Muscle of arm (tissue), 1 donor: ENCODE measurements at regions not wholly inside any gene's neighbourhood (a gene's known extent, or its start where the extent isn't known, plus 50 kb on each side); places are given as distances from the start of the nearest gene placed in this dataset.

Experiments
- DNase-seq: peaks from one replicate; pipeline ENCODE4 v3.0.0-alpha.2; 2013

DNA sequence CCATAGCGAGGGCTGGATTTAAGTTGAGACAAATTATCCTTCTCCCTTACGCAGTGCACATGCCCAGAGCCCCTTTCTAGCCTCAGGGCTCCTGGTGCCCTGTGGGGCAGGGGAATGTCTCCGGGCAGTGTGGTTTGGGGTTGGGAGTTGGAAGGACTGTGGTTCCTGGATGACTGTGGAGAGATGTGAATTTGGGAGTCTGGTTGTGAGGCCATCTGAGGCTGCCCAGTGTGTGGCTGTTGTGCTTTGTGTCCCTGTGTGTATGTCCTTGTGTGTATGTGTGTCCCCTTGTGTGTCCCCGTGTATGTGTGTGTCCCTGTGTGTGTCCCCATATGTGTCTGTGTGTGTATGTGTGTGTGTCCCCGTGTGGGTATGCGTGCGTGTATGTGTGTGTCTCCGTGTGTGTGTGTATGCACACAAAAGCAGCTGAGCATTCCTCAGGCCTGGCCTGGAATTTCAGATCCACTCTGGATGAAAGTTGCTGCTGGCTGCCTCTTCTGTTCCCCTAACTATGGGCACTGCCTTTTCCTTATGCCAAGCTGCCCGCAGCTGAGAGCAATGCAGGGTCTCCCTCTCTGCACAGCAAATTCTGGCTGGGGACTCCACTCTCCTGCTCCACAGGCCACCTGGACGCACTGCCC lies 65.4 kb downstream of the UBIAD1 start:
- DNase-seq, result no peak

GRCh38 chr1:11339346-11340232 lies 66.6 kb downstream of the UBIAD1 start:
- DNase-seq, result no peak

DNA sequence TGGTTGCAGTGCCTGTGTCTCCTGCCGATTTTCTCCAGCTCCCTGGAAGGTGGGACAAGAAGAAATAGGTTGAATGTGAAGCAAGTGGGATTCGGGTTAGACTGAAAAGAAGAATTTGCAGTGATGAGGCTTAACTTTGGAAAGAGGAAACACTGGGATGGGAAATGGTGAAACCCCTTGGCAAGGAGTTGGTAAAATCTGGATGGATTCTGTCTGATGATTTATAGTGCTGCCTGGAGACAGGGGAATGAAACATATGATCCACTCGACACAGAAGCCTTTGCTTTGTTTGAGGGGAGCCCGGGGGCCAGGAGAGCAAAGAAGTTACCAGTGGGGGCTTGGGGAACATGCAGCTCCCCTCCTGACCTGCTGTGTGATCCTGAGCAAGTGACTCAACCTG lies 67.2 kb downstream of the UBIAD1 start:
- no peak for DNase-seq

DNA sequence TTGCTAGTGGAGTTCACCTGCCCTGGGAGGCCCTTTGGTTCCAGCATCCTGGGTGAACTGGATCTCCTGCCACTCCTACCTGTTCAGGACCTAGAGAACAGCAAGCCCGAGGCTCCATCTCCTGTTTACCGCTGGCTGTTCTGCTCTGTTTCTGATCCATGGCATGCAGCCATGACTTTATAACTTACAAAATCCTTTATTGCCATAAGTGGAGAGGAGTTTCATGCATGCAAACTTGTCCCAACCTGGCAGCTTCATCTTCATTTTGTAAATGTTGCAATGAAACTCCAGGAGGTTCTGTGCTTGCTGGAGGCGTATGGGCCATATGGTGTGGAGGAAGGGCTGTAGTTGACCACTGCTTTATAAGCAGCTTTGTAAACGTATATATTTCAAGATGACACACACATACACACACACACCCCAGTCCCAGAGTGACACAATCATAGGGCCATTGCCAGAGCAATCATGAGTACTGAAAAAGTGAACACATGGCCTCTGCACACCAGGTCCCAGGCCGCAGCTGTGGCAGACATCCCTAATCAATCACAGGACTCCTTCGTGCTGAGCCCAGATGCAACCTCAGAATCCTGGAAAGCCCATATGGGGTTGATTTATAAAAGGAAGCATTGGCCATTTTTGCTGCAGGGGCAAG lies 69.0 kb downstream of the UBIAD1 start:
- peak; percentile 79 for DNase-seq

DNA sequence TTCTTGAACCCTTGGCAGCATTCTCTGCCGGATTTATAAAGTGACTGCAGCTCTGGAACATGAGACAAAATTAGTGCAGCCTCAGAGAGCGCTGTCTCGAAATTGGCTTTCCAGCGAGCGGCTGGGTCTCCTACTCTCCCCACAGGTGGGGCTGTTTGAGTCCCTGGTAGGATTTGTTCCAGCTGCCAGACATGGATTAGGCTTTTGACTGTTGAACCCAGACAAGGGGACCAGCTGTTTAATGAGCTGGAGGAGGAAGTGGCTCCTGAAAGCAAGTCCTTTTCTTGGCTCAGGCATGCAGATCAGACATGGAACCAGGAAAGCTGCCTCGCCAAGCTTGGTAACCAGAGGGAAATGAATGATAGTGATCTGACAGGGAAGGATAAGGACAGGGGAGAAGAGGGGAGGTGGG lies 69.6 kb downstream of the UBIAD1 start:
- DNase-seq, result peak; percentile 53

- no peak for DNase-seq
Observed at GRCh38 chr1:11345971-11346715, 73.1 kb downstream of the UBIAD1 start.

GRCh38 chr1:11350265-11350664 lies 77.3 kb downstream of the UBIAD1 start:
- DNase-seq, result no peak

- no peak for DNase-seq
Observed at GRCh38 chr1:11352058-11352715, 79.2 kb downstream of the UBIAD1 start.

GRCh38 chr1:11352816-11353799 lies 80.1 kb downstream of the UBIAD1 start:
- no peak for DNase-seq

DNA sequence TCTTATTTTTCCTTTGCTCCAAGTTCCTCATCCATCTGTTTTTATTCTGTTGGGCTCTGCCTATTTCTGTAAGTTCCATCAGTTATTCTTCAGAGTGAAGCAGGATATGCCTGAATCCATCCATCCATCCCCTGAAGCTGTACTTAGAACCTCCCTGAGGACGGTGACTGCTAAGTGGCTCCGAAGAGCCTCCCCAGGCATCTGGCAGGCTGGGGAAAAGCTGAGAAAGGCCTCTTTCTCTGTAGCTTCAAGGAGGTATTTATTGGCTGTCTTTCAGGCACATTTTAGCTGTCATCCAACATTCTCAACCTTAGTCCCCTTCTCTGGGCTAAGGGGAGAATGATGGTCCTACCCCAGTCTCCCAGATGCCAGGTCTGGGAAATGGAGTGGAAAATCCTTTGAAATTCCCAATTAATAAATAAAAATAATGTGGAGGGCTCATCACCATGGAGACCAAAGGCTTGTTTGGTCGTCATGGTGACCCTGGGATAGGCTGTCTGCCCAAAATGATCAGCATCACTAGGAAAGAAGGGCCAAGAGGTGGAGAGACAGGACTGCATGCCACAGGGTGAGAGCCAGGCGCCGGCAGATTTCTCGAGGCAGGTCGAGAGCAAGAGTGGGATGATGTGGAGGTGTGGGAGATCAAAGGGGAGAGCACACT lies 82.0 kb downstream of the UBIAD1 start:
- no peak for DNase-seq

DNA sequence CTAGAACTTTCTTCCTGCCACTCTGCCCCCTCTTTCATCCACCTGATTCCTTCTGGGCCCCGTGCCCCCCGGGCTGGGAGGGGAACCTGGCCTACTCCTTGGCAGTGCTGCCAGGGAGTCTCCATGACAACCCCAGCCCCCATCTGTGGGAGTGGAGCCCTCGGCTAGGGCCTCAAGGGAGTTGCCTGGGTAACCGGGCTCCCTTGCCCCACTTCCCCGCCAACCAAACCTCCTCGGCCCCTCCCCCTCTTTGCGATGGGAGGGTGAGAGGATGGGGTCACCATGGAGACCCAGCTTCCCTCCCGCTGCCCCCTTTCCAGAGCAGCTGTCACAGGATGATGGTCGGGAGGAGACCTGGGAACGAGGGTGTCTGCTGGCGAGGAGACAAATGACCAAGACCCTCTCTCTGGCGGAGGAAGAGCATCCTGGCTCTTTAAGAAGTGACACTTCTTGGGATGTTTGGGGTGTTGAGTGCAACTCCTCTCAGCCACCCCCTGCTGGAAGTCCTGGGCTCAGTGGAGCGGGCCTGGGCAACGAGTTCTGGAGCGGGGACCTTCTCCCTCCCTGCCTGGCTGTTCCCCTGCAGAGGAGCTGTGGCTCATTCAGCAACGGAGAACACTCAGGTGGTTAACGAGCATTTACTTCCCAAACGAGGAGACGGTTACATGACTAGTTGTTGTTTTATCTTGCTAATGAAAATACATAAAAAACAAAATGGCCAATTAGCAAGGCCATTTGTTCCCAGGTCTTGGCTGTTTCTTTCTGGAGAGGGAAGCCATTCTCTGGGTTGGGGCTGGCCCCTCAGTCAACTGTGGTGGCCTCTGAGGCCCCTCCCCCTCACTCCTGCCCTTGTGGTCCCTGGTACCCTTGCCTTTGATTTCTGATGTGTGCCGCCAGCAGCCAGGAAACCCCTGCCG lies 82.8 kb downstream of the UBIAD1 start:
- no peak for DNase-seq

DNA sequence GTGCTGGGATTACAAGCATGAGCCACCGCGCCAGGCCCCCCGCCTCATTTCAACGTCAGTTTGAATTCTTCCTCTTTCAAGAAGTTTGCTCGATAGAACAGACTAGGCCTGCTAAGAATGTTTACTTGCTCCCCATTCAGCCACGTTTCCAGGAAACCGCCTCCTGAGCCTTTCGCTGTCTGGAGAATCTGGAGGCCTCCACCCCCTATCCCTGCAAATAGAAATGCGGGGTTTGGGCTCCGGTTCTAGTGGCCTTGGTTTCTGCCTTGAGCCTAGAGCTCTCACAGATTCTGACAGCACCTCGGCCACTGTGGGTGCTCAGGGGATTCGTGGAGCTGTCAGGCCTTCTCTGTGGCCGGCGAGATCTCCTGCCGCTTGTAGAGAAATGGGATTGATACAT lies 84.3 kb downstream of the UBIAD1 start:
- no peak for DNase-seq

- no peak for DNase-seq
Observed at GRCh38 chr1:11358984-11359383, 86.0 kb downstream of the UBIAD1 start.

DNA sequence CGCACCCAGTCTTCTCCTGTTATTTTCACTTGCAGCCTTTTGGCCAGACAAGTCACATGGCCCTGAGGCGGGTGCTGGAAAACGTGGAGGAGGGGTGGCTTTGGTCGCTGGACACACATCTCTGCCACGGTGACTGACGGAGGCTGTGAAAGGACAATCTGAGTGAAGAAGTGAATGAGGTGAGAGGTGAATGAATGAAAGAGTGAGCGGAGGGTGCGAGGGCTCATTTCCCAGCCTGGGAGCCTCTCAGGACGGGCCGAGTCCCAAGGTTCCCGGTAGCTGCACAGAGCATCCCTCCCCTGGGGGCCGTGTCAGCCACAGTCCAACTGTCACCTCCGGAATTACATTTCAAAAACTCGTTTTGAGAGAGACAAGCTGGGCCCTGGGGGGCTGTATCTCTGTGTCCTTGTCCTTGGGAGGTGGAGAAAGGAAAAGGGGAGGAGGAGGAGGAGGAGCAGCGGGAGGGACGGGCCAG lies 89.6 kb downstream of the UBIAD1 start:
- no peak for DNase-seq

DNA sequence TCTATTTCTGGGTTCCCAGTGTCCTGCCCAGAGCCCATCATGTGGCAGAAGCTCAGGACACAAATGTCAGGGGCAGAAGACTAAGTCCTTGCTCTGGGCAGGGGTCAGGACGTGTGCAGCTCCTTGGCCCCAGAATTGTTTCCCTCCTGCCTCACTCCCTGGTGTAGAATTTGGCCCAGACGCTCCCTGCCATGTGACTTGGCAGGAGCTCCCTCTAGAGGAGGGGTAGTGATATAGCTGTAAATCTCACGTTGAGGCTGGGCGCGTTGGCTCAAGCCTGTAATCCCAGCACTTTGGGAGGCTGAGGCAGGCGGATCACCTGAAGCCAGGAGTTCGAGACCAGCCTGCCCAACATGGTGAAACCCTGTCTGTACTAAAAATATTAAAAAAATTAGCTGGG lies 91.2 kb downstream of the UBIAD1 start:
- no peak for DNase-seq

DNA sequence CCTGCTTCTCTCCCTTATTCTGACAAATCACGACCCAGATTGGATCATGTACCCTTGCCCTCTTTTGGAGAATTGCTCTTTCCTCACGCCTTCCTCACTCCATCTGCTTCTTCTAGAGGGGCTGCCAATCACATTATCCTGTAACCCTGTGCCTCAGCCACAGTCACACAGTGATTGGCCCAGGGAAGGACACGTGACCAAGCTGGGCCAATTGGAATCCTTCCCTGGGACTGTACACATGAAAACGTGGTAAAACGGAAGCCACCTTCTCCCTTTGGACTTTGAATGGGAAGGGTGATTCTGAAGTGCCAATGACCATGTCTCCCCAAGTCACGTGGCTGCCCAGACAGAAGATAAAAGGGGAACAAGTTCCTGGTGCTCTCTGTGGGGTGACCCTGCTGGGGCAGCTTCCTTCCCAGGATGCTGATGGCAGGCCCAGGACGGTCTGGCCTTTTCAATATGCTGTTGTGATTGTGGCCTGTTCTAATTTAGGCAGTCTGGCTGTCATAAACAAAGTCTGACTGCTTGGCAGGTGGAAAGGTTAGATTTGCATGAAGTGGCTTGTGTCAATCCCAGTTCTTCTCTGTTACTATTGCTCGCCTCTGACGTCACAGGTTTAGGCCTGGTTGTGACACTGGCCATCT lies 92.9 kb downstream of the UBIAD1 start:
- no peak for DNase-seq

DNA sequence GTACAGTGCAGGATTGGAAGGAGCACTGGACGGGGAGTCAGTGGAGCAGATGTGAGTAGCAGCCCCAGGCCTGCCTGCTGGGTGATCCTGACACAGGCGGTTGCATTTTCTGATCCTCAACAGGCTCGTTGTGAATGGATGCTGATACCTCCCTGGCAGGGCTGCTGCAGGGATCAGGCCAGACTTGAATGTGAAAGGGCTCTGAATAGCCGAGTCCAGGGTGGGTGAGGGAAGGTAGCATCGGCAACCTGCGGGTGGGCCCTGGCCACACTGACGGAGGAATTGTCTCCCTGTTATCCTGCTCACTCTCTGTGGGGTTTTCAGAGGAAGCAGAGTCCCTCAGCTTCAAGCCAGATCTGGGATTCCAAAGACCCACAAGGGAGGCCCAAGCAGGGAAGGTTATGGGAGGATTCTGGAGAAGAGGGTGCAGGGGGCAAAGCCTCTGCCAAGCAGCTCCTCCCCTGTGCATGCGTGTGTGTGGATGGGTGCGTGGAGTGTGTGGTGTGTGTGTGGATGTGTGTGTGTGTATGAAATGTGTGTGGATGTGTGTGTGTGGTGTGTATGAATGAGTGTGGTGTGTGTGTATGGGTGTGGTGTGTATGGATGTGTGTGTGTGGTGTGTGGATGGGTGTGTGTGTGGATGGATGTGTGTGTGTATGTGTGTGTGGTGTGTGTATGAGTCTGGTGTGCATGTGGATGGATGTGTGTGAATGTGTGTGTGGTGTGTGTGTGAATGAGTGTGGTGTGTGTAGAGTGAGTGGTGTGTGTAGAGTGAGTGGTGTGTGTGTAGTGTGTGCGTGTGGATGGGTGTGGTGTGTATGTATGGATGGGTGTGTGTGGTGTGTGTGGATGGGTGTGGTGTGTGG lies 100.3 kb downstream of the UBIAD1 start:
- no peak for DNase-seq
